COLO829 (cell line): ENCODE measurements at regions not wholly inside any gene's neighbourhood (a gene's known extent, or its start where the extent isn't known, plus 50 kb on each side); places are given as distances from the start of the nearest gene placed in this dataset.
"Not testable (repeated sequence)": the region's sequence is repeated elsewhere in the genome, so short reads cannot be mapped to it uniquely, and the experiment has no call there.

Source experiments
- DNase-seq: peaks from one replicate; pipeline ENCODE4 v3.0.0; 2012; ENCODE audit warnings: low spot score

- DNase-seq = no peak
Measured at GRCh38 chr13:82963226-82964099, 918.8 kb downstream of the SLITRK1 start.

GRCh38 chr13:82962397-82962796, 919.9 kb downstream of the SLITRK1 start:
- no peak for DNase-seq

- no peak for DNase-seq
Measured at GRCh38 chr13:82961757-82962156, 920.5 kb downstream of the SLITRK1 start.

GRCh38 chr13:82952336-82952735, 929.9 kb downstream of the SLITRK1 start:
- DNase-seq = not testable (repeated sequence)

- no peak for DNase-seq
Measured at GRCh38 chr13:82947683-82948082, 934.6 kb downstream of the SLITRK1 start.

GRCh38 chr13:82947191-82947621, 935.1 kb downstream of the SLITRK1 start:
- DNase-seq = no peak

GRCh38 chr13:82938644-82939043, 943.6 kb downstream of the SLITRK1 start:
- no peak for DNase-seq

GRCh38 chr13:82934000-82934399, 948.3 kb downstream of the SLITRK1 start:
- no peak for DNase-seq

- DNase-seq = no peak
Measured at GRCh38 chr13:82925114-82925513, 957.2 kb downstream of the SLITRK1 start.

GRCh38 chr13:82917984-82918383, 964.3 kb downstream of the SLITRK1 start:
- DNase-seq = no peak

GRCh38 chr13:82912564-82912963, 969.7 kb downstream of the SLITRK1 start:
- DNase-seq = no peak

- DNase-seq = no peak
Measured at GRCh38 chr13:82905071-82905470, 977.2 kb downstream of the SLITRK1 start.

- no peak for DNase-seq
Measured at GRCh38 chr13:82900453-82900852, 981.8 kb downstream of the SLITRK1 start.

GRCh38 chr13:82898586-82898985, 983.7 kb downstream of the SLITRK1 start:
- no peak for DNase-seq

GRCh38 chr13:82879921-82880320, 1002.4 kb downstream of the SLITRK1 start:
- peak; percentile 28 for DNase-seq

GRCh38 chr13:82878536-82878935, 1003.7 kb downstream of the SLITRK1 start:
- DNase-seq = no peak

- DNase-seq = no peak
Measured at GRCh38 chr13:82867284-82867683, 1015.0 kb downstream of the SLITRK1 start.

GRCh38 chr13:82850644-82851043, 1031.6 kb downstream of the SLITRK1 start:
- DNase-seq = no peak

- DNase-seq = no peak
Measured at GRCh38 chr13:82848766-82849165, 1033.5 kb downstream of the SLITRK1 start.

- no peak for DNase-seq
Measured at GRCh38 chr13:82847595-82847994, 1034.7 kb downstream of the SLITRK1 start.

- no peak for DNase-seq
Measured at GRCh38 chr13:82833923-82834322, 1048.4 kb downstream of the SLITRK1 start.

GRCh38 chr13:82829040-82829439, 1053.2 kb downstream of the SLITRK1 start:
- no peak for DNase-seq

- no peak for DNase-seq
Measured at GRCh38 chr13:82827724-82828123, 1054.5 kb downstream of the SLITRK1 start.

GRCh38 chr13:82822935-82823334, 1059.3 kb downstream of the SLITRK1 start:
- DNase-seq = no peak
